Peyer's patch (tissue), 4 donors: ENCODE measurements at regions not wholly inside any gene's neighbourhood (a gene's known extent, or its start where the extent isn't known, plus 50 kb on each side); places are given as distances from the start of the nearest gene placed in this dataset.

Experiments
- DNase-seq, 3 donors: peaks; one replicate each; pipeline ENCODE4 v3.0.0-alpha.2; 2017 to 2019
- H3K27ac ChIP-seq, 4 donors: fragments of 200-600 bp; sonication (generic); one replicate each; pipeline ENCODE4 v1.5.1; 2016 to 2019
- H3K27me3 ChIP-seq, 2 donors: fragments of 200-600 bp; sonication (generic); one replicate each; pipeline ENCODE4 v1.5.1; 2019
- H3K36me3 ChIP-seq, 3 donors: fragments of 200-600 bp; sonication (generic); one replicate each; pipeline ENCODE4 v1.5.1; 2016 to 2019
- H3K4me1 ChIP-seq, 4 donors: fragments of 200-600 bp; sonication (generic); one replicate each; pipeline ENCODE4 v1.5.1; 2016 to 2019
- H3K4me3 ChIP-seq, 4 donors: fragments of 200-600 bp; sonication (generic); 1 replicate in 3 of 4; 2 replicates in 1 of 4; pipeline ENCODE4 v1.5.1; 2016 to 2019; ENCODE audit warnings: mild to moderate bottlenecking in 1 of 4
- H3K9me3 ChIP-seq, 4 donors: fragments of 200-600 bp; sonication (generic); one replicate each; pipeline ENCODE4 v1.5.1; 2016 to 2019; ENCODE audit warnings: mild to moderate bottlenecking in 1 of 4
- CTCF ChIP-seq, 6 experiments: fragments of 450-650 bp in 4 of 6; fragments of 200-600 bp in 2 of 6; sonication (generic) in 1 of 6; IDR thresholded peaks; one replicate each; pipeline ENCODE4 v1.5.1; 2017 to 2019; ENCODE audit warnings: antibody characterized with exemption in 6 of 6, mild to moderate bottlenecking in 3 of 6, moderate library complexity in 1 of 6
- POLR2A ChIP-seq, 2 donors: fragments of 450-650 bp; IDR thresholded peaks; one replicate each; pipeline ENCODE4 v1.5.1; 2017; ENCODE audit warnings: antibody characterized with exemption in 2 of 2, mild to moderate bottlenecking in 2 of 2, moderate library complexity in 2 of 2

GRCh38 chr10:108852211-108852610 lies 1071.1 kb downstream of the XPNPEP1 start:
- TF ChIP-seq POLR2A (IDR thresholded peaks at IDR 0.05) = no peak
- TF ChIP-seq CTCF (IDR thresholded peaks at IDR 0.05) = no peak
- H3K9me3 ChIP-seq = no peaks in the 10 kb centered on the region
- H3K4me3 ChIP-seq = no peak overlapping the region
- DNase-seq = no peak
- no peaks in the 10 kb centered on the region for H3K36me3 ChIP-seq
- no peaks in the 10 kb centered on the region for H3K4me1 ChIP-seq
- H3K27ac ChIP-seq = no peak overlapping the region
- H3K27me3 ChIP-seq = no peaks in the 10 kb centered on the region

GRCh38 chr10:108850138-108850854 lies 1073.0 kb downstream of the XPNPEP1 start:
- H3K27ac ChIP-seq = no peak overlapping the region
- H3K4me3 ChIP-seq = no peak overlapping the region
- no peaks in the 10 kb centered on the region for H3K27me3 ChIP-seq
- H3K4me1 ChIP-seq = no peaks in the 10 kb centered on the region
- H3K36me3 ChIP-seq = no peaks in the 10 kb centered on the region
- TF ChIP-seq CTCF (IDR thresholded peaks at IDR 0.05) = no peak
- no peak for TF ChIP-seq POLR2A (IDR thresholded peaks at IDR 0.05)
- DNase-seq = no peak
- no peaks in the 10 kb centered on the region for H3K9me3 ChIP-seq

- Histone ChIP-seq H3K27me3 (no peaks in the 10 kb centered on the region), H3K4me1 (no peaks in the 10 kb centered on the region), H3K36me3 (no peaks in the 10 kb centered on the region), H3K9me3 (no peaks in the 10 kb centered on the region), H3K27ac (no peak overlapping the region), H3K4me3 (no peak overlapping the region)
- TF ChIP-seq POLR2A (IDR thresholded peaks at IDR 0.05) (no peak), CTCF (IDR thresholded peaks at IDR 0.05) (no peak)
- no peak for DNase-seq
Observed at GRCh38 chr10:108849688-108850087, 1073.6 kb downstream of the XPNPEP1 start.

GRCh38 chr10:108849186-108849585 lies 1074.1 kb downstream of the XPNPEP1 start:
- H3K27me3 ChIP-seq = no peaks in the 10 kb centered on the region

GRCh38 chr10:108848046-108848445 lies 1075.3 kb downstream of the XPNPEP1 start:
- no peaks in the 10 kb centered on the region for H3K4me1 ChIP-seq
- no peaks in the 10 kb centered on the region for H3K36me3 ChIP-seq
- H3K27me3 ChIP-seq = no peaks in the 10 kb centered on the region
- no peak for DNase-seq
- TF ChIP-seq CTCF (IDR thresholded peaks at IDR 0.05) = no peak
- TF ChIP-seq POLR2A (IDR thresholded peaks at IDR 0.05) = no peak
- no peak overlapping the region for H3K27ac ChIP-seq
- no peak overlapping the region for H3K4me3 ChIP-seq
- no peaks in the 10 kb centered on the region for H3K9me3 ChIP-seq

More at GRCh38 chr10:108849186-108849585, 1074.1 kb downstream of the XPNPEP1 start:
- no peak for TF ChIP-seq CTCF (IDR thresholded peaks at IDR 0.05)
- no peak for TF ChIP-seq POLR2A (IDR thresholded peaks at IDR 0.05)
- no peak overlapping the region for H3K4me3 ChIP-seq
- H3K36me3 ChIP-seq = no peaks in the 10 kb centered on the region
- no peaks in the 10 kb centered on the region for H3K9me3 ChIP-seq
- no peaks in the 10 kb centered on the region for H3K4me1 ChIP-seq
- DNase-seq = no peak
- H3K27ac ChIP-seq = no peak overlapping the region
